Uterus (tissue), 2 donors: ENCODE measurements at regions not wholly inside any gene's neighbourhood (a gene's known extent, or its start where the extent isn't known, plus 50 kb on each side); places are given as distances from the start of the nearest gene placed in this dataset.

Experiments
- POLR2A ChIP-seq, 2 donors: fragments of 450-650 bp; IDR thresholded peaks; one replicate each; pipeline ENCODE4 v1.6.1; 2016; ENCODE audit warnings: antibody characterized with exemption in 2 of 2, mild to moderate bottlenecking in 1 of 2, moderate library complexity in 1 of 2
- TF ChIP-seq, protein P1 (sequence below), 4 experiments: fragments of 200-600 bp in 2 of 4; fragments of 450-650 bp in 2 of 4; sonication (generic) in 2 of 4; IDR thresholded peaks; one replicate each; pipeline ENCODE4 v1.5.1; 2016 to 2019; ENCODE audit warnings: antibody characterized with exemption in 4 of 4, mild to moderate bottlenecking in 2 of 4, moderate library complexity in 1 of 4

DNA sequence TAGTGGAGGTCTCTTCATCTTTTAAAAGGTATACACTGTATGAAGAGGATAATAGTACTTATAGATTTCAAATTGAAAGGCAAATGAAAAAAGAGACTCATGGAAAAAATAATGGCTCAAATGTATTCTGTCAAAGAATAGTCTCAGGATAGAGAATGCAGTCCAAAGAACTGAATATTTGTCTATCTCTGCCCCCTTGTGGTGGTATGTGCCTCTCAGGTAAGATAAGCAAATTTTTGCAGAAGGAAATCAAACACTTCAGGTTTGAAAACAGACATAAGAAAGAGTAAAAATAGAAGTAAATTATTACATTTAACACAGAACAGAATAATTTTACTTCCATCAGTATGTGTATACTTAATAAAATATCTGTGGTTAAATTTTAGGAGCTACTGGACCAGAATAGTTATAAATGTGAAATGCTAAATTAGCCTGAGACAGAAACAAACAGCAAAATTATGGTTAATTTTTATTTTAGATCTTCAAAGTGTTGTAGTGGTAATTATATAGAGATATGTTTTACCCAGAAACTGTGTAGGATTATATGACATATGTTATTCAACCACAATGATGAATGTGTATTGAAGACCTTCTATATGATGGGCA is 164.4 kb upstream of the PALMD start:
- TF ChIP-seq POLR2A (IDR thresholded peaks at IDR 0.05): no peak
- TF ChIP-seq, protein P1, sequence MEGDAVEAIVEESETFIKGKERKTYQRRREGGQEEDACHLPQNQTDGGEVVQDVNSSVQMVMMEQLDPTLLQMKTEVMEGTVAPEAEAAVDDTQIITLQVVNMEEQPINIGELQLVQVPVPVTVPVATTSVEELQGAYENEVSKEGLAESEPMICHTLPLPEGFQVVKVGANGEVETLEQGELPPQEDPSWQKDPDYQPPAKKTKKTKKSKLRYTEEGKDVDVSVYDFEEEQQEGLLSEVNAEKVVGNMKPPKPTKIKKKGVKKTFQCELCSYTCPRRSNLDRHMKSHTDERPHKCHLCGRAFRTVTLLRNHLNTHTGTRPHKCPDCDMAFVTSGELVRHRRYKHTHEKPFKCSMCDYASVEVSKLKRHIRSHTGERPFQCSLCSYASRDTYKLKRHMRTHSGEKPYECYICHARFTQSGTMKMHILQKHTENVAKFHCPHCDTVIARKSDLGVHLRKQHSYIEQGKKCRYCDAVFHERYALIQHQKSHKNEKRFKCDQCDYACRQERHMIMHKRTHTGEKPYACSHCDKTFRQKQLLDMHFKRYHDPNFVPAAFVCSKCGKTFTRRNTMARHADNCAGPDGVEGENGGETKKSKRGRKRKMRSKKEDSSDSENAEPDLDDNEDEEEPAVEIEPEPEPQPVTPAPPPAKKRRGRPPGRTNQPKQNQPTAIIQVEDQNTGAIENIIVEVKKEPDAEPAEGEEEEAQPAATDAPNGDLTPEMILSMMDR (IDR thresholded peaks at IDR 0.05): peak; percentile 56 to 66 (median 65)
